GM12873 (cell line): ENCODE measurements at regions not wholly inside any gene's neighbourhood (a gene's known extent, or its start where the extent isn't known, plus 50 kb on each side); places are given as distances from the start of the nearest gene placed in this dataset.

Experiments used
- TF ChIP-seq, protein P1 (sequence below): IDR thresholded peaks from 2 replicates; pipeline ENCODE4 v1.5.1; 2012; ENCODE audit warnings: low read depth, mild to moderate bottlenecking, moderate library complexity, low read length, control low read depth; ENCODE audit not compliant: insufficient read depth; ENCODE audit errors: missing control alignments

DNA sequence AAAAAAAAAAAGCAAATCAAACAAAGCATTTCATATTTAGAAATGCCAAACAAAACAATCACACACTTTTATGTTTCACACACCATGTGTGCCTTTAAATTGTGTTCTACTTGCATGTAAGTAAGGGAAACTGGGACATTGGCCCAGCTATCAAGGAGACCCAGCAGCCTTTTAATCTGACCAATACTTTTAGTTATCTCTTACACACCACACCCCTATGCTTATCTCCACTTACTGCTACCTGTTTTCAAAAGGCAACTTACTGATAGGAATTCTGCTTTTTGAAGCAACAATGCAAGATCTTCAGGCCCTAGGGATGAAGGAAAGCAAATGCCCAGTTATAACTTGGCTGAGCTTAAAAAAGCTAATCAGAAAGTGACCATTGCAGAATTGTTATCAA lies 1244.8 kb upstream of the SORCS1 start:
- TF ChIP-seq, protein P1, sequence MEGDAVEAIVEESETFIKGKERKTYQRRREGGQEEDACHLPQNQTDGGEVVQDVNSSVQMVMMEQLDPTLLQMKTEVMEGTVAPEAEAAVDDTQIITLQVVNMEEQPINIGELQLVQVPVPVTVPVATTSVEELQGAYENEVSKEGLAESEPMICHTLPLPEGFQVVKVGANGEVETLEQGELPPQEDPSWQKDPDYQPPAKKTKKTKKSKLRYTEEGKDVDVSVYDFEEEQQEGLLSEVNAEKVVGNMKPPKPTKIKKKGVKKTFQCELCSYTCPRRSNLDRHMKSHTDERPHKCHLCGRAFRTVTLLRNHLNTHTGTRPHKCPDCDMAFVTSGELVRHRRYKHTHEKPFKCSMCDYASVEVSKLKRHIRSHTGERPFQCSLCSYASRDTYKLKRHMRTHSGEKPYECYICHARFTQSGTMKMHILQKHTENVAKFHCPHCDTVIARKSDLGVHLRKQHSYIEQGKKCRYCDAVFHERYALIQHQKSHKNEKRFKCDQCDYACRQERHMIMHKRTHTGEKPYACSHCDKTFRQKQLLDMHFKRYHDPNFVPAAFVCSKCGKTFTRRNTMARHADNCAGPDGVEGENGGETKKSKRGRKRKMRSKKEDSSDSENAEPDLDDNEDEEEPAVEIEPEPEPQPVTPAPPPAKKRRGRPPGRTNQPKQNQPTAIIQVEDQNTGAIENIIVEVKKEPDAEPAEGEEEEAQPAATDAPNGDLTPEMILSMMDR = no peak

DNA sequence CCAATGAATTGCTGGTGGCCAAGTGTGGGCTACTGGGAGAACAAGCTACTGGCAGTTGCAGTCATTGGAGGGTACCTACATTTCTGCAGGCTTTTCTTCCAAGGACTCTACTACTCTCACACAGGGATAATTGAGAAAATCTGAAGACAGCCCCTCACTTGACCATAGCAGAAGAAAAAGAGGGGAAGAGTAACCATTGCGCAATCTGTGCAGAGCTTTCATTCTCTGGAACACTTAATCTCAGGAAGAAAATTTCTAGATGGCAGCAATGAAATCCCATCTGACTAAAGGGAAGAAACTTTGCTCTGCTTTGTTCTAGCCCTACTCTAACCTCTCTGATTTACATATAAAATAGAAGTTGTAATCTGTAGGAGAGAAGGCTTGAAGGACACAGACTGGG lies 1239.6 kb upstream of the SORCS1 start:
- TF ChIP-seq, protein P1 = no peak

DNA sequence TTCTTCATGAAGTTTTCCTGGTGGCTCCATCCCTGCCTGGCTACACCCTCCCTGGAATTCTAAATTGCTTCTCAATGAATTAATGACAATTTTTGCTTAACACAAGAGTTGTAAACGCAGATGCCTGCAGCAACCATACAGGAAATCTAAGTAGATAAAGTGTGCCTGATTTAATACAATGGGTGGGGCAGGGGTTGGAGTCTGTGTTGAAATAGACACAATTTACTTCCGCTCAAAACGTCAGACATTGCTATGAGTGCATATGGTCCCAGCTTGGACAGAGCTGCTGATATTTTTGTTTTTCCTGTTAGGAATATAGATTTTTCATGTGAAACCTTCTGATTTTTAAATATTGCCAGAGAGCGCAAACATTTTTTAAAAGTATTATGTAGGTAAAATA lies 1235.0 kb upstream of the SORCS1 start:
- TF ChIP-seq, protein P1 = no peak

DNA sequence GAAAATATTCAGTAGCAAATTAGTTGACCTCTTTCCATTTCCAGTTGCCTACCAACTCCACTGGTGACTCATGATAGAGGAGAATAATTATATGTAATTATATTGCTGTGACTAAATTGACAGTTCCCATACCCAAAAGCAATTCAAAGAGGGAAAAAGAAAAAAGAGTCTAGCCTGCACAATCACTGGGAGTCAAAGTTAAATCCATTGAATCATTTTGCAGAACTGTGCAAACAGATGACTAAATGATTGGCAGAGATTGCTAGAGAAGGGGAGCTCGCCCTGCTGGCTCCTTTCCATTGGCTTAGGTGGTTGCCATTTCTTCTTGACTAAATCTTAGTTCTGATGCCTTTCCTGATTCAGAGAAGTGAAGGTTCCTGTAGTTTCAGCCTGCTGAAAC lies 1228.6 kb upstream of the SORCS1 start:
- TF ChIP-seq, protein P1 = no peak

DNA sequence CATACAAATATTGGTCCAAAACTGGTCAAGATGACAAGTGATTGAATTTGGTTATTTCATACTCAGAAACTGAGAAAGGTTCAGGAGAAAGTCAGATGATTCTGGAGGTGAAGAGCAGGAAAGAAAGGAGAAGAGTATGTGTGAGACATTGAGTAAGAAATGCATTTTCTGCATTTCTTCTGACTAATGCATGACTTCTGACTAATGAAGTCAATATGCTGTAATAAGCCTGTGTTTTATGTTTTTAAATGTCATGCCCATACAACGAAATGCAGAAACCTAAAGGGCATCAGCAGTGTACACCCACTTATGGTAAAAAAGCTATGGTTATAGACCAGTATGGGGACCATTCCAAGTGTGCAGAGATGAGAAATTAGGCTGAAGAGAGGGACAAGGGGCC lies 1227.8 kb upstream of the SORCS1 start:
- TF ChIP-seq, protein P1 = no peak

DNA sequence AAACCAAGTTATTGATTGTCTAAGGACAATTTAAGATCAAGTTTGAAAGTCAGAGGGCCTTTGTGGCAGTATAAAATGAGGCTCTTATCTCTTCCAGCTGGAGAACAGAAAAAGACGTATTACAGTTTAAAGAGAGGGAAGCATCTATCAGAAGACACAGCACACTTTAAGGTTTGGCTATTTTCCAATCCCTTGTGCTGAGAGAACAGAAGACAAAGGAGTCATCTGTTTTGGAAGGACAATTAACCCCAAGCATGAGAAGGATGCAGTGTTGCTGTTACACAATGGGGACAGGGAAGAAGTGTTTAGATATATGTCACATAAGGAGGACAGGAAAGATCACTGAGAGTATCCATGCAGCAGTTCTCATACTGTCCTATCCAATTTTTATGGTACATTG lies 1224.2 kb upstream of the SORCS1 start:
- TF ChIP-seq, protein P1 = no peak

DNA sequence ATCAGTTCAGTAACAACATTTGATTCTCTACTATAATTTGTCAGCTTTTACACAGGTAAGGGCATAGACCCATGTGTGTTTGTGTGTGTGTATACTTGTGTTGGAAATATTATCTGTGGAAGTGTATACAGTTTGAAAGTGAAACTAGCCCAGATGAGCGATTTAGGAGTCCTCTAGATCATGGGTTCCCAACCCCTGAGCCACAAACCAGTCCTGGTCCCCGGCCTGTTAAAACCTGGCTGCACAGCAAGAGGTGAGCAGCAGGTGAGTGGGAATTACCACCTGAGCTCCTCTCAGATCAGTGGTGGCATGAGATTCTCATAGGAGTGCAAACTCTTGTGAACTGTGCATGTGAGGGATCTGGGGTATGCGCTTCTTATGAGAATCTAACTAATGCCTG lies 1221.5 kb upstream of the SORCS1 start:
- TF ChIP-seq, protein P1 = no peak
